ENCODE measurements at regions not wholly inside any gene's neighbourhood (a gene's known extent, or its start where the extent isn't known, plus 50 kb on each side); places are given as distances from the start of the nearest gene placed in this dataset.

DNA sequence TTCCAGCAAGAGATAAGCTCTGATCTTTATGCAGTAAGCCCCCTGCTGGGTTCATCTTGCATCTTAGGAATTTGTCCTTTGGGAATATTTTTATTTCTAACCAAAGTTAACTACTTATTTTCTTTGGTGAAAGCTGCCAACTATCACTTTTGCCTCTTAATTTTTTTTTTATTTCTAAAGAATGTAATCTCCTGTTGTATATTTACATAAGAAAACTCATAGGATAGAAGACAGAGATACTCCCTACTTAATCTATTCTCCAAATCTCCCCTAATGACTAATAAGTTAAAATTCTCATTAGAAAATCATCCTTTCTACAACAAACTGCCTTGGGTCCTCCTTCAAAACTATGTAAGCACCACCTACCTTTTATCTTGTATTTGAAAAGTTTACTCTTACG lies 612.2 kb upstream of the SLC39A10 start:
- Histone ChIP-seq H3K4me2 (no peak overlapping the region), H2AFZ (no peak overlapping the region), H3K27ac (no peak overlapping the region), H3K27me3 (ENCODE audit: insufficient read depth, low read depth) (no peaks in the 10 kb centered on the region), H3K4me1 (replicated peaks; ENCODE audit: insufficient read depth) (no peaks in the 10 kb centered on the region), H3K79me2 (ENCODE audit: low read depth) (no peaks in the 10 kb centered on the region), H4K20me1 (ENCODE audit: insufficient read depth) (no peaks in the 10 kb centered on the region), H3K4me3 (no peak overlapping the region), H3F3A (ENCODE audit: insufficient read depth, low read depth) (no peaks in the 10 kb centered on the region), H3K9me3 (ENCODE audit: insufficient read depth, low read depth) (no peaks in the 10 kb centered on the region), H3K36me3 (ENCODE audit: low read depth) (no peaks in the 10 kb centered on the region), H3K9me2 (ENCODE audit: insufficient read depth) (no peaks in the 10 kb centered on the region)
- intact Hi-C loops (cut with micrococcal nuclease; ENCODE audit: unreplicated experiment): no loop called here
- CTCF ChIA-PET: no interaction called here
- POLR2A ChIA-PET (ENCODE audit: unreplicated experiment): no interaction called here
- no TSS peak for BruUV-seq (replicated peaks)
- no peak for DNase-seq
- no peak for TF ChIP-seq CTCF (conservative IDR thresholded peaks at IDR 0.05)
- TF ChIP-seq EZH2 (IDR thresholded peaks at IDR 0.05; ENCODE audit: low read depth): no peak

GRCh38 chr2:195038153-195038552 lies 618.9 kb upstream of the SLC39A10 start:
- Histone ChIP-seq H3K27me3 (ENCODE audit: insufficient read depth, low read depth) (no peaks in the 10 kb centered on the region), H3K4me1 (replicated peaks; ENCODE audit: insufficient read depth) (no peaks in the 10 kb centered on the region), H2AFZ (no peak overlapping the region; the same call in 1 of the 2 replicates), H4K20me1 (ENCODE audit: insufficient read depth) (no peaks in the 10 kb centered on the region), H3K79me2 (ENCODE audit: low read depth) (no peaks in the 10 kb centered on the region), H3K36me3 (ENCODE audit: low read depth) (no peaks in the 10 kb centered on the region), H3K9me2 (ENCODE audit: insufficient read depth) (no peaks in the 10 kb centered on the region), H3K27ac (no peak overlapping the region), H3K4me3 (no peak overlapping the region), H3F3A (ENCODE audit: insufficient read depth, low read depth) (no peaks in the 10 kb centered on the region), H3K9me3 (ENCODE audit: insufficient read depth, low read depth) (no peaks in the 10 kb centered on the region), H3K4me2 (no peak overlapping the region)
- no TSS peak for BruUV-seq (replicated peaks)
- TF ChIP-seq EZH2 (IDR thresholded peaks at IDR 0.05; ENCODE audit: low read depth) (no peak), CTCF (conservative IDR thresholded peaks at IDR 0.05) (no peak)
- CTCF ChIA-PET: no interaction called here
- no peak for DNase-seq
- POLR2A ChIA-PET (ENCODE audit: unreplicated experiment): no interaction called here
- intact Hi-C loops (cut with micrococcal nuclease; ENCODE audit: unreplicated experiment): no loop called here

DNA sequence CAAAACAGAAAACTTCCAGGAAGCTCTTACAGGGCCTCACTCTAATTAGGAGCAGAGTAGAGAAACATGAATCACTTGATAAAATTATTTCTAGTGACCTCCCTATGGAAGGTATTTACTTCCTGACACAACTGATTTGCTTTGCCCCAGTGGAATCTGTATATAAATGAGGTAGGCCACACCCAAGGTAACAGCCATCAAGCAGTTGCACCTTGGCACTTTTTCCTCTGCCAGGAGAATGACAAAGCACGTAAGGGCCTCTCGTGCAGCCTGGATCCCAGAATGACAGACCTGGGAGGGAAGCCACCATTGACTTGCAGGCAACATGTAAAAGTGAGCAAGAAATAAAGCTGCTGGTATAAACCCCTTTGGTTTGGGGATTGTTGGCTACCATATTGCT lies 620.0 kb upstream of the SLC39A10 start:
- CTCF ChIA-PET: no interaction called here

More for the DNA sequence above, 620.0 kb upstream of the SLC39A10 start:
- intact Hi-C loops (cut with micrococcal nuclease; ENCODE audit: unreplicated experiment): no loop called here
- Histone ChIP-seq H3K9me2 (ENCODE audit: insufficient read depth) (no peaks in the 10 kb centered on the region), H3K36me3 (ENCODE audit: low read depth) (no peaks in the 10 kb centered on the region), H3K79me2 (ENCODE audit: low read depth) (no peaks in the 10 kb centered on the region), H2AFZ (no peak overlapping the region), H3K4me3 (no peak overlapping the region), H3K9me3 (ENCODE audit: insufficient read depth, low read depth) (no peaks in the 10 kb centered on the region), H3K4me2 (no peak overlapping the region), H3F3A (ENCODE audit: insufficient read depth, low read depth) (no peaks in the 10 kb centered on the region), H4K20me1 (ENCODE audit: insufficient read depth) (no peaks in the 10 kb centered on the region), H3K4me1 (replicated peaks; ENCODE audit: insufficient read depth) (no peaks in the 10 kb centered on the region), H3K27ac (no peak overlapping the region), H3K27me3 (ENCODE audit: insufficient read depth, low read depth) (no peaks in the 10 kb centered on the region)
- POLR2A ChIA-PET (ENCODE audit: unreplicated experiment): no interaction called here
- no peak for TF ChIP-seq EZH2 (IDR thresholded peaks at IDR 0.05; ENCODE audit: low read depth)
- no peak for TF ChIP-seq CTCF (conservative IDR thresholded peaks at IDR 0.05)
- DNase-seq: no peak
- BruUV-seq (replicated peaks): no TSS peak

All from PC-9 (cell line).